Inferior parietal cortex (tissue), 1 donor: ENCODE measurements at regions not wholly inside any gene's neighbourhood (a gene's known extent, or its start where the extent isn't known, plus 50 kb on each side); places are given as distances from the start of the nearest gene placed in this dataset.
A peak's percentile ranks its signal among the peaks of the same experiment; 100 is the strongest.
"Not testable (repeated sequence)": the region's sequence is repeated elsewhere in the genome, so short reads cannot be mapped to it uniquely, and the experiment has no call there.

Experiments
- DNase-seq: peaks from one replicate; pipeline ENCODE4 v3.0.0-alpha.2; 2016; ENCODE audit errors: extremely low spot score

DNA sequence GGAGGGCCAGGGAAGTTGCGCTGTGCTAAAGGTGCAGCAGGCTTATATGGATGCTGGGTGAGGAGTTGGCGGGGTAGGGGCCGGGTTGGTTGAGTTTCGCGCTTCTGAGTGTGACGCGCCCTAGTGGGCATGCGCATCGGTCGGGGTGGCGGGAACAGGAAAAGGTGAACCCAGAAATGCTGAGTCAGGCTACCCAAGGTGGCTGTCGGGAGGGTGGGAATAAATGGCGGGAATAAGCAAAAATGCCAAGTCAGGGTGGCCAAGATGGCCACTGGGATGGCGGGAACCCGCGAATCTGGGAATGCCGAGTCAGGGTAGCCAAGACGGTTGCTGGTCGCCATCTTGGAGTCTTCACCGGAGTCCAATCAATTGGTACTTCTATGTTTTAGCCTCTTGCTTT is 580.0 kb downstream of the SUCLG1 start:
- no peak for DNase-seq

DNA sequence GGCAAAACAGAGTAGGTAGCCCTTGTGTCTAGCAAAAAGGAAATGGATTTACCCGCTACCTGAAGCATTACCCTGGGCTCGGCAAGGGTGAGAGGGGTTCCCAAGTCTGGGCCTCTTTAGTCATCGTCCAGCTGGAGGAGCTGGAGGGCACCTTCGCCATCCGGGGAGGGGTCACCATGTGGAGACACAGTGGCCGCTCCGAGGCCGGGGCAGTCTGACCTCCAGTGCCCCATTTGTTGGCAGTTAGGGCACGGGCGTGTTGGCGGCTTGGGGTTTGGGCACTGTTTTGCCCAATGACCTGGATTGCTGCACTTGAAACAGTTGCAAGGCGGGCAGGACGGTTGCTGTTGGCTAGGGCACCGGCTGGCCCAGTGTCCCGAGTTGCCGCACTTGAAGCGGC is 581.8 kb downstream of the SUCLG1 start:
- not testable (repeated sequence) for DNase-seq

DNA sequence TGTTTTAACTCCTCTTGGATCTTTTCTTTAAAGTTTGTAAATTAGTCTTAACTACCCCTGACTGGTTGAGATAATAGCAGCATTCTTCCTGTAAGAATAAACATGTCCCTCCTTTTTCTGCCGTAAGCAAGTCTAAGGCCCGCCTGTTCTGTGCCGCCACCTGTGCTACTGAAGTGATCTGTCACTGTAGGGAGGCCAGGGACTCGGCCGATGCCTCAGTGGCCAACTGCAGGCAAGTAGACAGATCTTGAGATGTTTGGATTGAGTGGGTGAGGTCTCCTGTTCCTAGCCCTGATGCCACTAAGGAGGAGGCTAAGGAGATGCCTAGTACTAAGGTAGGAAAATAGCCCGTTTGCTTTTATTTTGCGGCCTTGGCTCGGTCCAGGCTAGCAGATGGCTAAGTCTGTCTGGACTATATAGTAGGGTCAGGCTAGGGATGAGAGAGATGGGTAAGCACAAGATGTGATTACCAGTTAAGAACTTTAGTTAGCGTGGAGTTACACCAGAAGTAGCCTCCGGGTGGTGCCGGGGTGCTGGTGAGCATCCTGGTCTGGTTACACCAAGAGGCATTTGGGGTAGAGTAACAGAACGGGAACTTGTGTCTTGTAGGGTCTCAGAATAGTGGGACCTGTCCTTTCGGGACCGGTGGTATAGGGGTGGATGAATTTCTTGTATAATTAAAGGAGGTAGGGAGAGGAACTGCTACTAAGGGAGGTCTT is 584.2 kb downstream of the SUCLG1 start:
- DNase-seq, result no peak

DNA sequence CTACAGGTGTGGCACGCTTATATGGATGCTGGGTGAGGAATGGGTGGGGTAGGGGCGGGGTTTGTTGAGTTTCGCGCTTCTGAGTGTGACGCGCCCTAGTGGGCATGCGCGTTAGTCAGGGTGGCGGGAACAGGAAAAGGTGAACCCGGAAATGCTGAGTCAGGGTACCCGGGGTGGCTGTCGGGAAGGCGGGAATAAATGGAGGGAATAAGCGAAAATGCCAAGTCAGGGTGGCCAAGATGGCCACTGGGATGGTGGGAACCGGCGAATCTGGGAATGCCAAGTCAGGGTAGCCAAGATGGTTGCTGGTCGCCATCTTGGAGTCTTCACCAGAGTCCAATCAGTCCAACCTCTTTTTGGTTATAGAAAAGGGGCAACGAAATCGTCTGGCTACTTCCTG is 585.0 kb downstream of the SUCLG1 start:
- no peak for DNase-seq

- no peak for DNase-seq
Measured at GRCh38 chr2:83873110-83873509, 586.0 kb downstream of the SUCLG1 start.

DNA sequence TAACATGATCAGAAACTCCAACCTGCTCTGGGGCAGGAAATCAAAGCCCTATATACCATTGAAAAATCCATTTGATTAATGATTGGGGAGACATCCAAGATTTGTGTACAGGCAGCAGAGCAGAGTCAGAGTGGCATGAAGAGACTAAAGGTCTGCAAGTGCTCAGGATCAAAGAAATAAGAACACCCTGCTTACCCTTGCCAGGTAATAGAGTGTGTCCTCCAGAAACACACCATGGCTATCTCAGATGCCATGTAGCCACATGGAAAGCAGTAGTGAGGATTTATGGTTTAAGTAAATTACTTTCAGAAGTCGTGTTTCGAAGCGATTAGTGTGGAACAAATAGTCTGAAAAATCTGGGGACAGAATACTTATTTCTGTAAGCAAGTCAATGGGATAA is 592.9 kb downstream of the SUCLG1 start:
- no peak for DNase-seq

DNA sequence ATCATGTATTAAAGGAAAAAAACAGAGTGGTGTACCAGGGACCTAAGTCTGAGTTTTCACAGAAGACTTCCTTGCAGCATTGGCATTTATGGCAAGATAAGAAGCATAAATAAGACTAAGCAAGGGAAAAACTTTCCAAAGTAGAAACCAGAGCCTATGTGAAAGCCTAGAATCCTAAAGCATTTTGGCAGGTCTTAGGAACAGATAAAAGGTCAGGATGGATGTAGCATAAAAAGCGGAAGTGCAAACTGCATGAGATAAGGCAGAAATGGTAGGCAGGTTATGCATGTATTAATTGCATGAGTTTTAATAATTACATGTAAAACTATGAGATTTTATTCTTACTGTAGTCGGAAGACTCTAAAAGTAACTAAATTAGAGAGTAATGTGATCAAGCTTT is 596.5 kb downstream of the SUCLG1 start:
- no peak for DNase-seq

- DNase-seq, result no peak
Measured at GRCh38 chr2:83860320-83860719, 598.8 kb downstream of the SUCLG1 start.

GRCh38 chr2:83859553-83859952 is 599.5 kb downstream of the SUCLG1 start:
- DNase-seq, result no peak

DNA sequence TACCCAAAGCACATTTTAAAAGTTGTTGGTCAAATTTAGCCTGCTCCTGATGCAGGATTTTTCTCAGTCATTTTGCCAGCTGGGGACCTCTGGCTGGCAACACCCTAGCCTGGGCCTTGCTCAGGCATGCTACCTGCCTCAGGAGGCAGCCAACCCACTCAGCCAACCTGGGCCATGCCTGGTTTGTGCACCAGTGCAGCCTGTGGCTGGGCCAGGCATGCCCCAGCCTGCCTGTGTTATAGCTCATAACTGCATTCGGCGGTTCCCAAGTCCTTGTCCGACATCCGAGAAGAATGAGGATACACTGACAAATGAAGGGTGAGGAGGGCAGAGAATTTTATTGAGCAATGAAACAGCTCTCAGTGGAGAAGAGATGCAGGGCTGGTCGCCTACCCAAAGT is 608.0 kb downstream of the SUCLG1 start:
- DNase-seq, result no peak

- DNase-seq, result no peak
Measured at GRCh38 chr2:83850071-83850725, 608.9 kb downstream of the SUCLG1 start.

GRCh38 chr2:83844490-83844889 is 614.6 kb downstream of the SUCLG1 start:
- no peak for DNase-seq

DNA sequence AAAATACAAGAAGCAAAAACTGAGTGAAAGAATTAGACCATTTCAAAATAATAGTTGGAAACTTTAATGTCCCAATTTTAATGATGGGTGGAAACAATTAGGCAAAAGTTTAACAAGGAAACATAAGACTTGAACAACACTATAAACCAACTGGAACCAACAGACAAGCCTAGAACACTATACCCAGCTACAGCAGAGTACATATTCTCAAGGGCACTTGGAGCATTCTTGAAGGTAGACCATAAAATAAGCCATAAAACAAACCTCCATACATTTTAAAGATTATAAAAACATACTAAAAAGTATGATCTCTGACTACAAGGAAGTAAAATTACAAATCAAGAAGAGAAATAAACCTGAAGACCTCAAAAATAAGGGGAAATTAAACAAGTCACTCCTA is 616.7 kb downstream of the SUCLG1 start:
- DNase-seq, result no peak

DNA sequence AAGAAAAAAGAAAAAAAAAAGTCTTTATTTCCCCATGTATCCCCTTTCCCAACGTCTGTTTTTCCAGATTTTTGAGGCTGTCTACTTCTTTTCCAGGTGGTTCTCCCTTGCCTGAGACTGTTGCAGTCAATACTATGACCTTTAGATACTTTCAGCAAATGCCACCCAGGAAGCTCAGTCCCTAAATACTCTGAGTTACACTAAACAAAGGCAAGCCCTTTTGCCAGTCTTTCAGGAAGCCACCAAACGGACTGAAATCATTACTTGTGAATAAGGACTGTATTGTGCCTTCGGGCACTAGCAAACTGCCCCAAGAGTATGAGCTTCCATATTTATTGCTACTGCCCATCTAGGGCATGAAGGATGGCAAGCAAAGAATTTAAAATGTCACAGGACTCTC is 621.3 kb downstream of the SUCLG1 start:
- DNase-seq, result no peak

DNA sequence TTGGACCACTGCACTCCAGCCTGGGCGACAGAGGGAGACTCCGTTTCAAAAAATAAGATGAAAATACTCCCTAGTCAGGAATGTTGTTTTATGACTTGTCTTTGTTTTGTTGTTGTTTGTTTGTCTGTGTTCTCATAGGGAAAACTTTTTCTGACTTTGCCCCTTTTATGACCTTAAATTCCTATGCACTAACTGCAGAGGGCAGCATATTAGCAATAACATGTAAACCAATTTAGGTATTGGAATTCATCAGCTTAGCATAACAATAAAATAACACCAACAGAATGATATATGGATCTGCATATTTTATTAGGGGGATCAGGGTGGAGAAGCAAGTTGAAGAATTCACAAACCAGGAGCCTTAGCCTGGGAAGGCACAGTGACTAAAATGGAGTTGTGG is 631.5 kb downstream of the SUCLG1 start:
- no peak for DNase-seq

- DNase-seq, result no peak
Measured at GRCh38 chr2:83826577-83826976, 632.5 kb downstream of the SUCLG1 start.

DNA sequence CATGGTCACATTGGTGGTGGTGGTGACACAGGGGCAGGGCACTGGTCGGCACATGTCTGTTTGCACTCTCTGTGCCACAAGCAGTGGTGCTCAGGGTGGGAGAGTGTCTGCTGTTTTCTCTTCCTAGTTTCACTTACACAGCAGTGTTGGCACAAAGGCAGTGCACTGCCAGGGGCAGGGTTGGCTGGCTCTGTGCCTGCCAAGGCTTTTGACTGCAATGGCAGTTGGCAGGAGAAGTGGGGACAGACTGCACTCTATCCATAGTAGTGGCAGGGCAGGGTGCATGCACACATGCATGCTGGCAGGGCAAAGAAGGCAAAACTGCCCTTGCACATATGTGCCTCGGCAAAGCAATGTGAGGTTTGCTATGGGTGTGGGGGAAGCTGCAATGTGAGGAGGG is 635.9 kb downstream of the SUCLG1 start:
- DNase-seq, result no peak

GRCh38 chr2:83817511-83817910 is 641.6 kb downstream of the SUCLG1 start:
- DNase-seq, result peak; percentile 10

- no peak for DNase-seq
Measured at GRCh38 chr2:83808878-83809277, 650.2 kb downstream of the SUCLG1 start.

- DNase-seq, result no peak
Measured at GRCh38 chr2:83802604-83803003, 656.5 kb downstream of the SUCLG1 start.

DNA sequence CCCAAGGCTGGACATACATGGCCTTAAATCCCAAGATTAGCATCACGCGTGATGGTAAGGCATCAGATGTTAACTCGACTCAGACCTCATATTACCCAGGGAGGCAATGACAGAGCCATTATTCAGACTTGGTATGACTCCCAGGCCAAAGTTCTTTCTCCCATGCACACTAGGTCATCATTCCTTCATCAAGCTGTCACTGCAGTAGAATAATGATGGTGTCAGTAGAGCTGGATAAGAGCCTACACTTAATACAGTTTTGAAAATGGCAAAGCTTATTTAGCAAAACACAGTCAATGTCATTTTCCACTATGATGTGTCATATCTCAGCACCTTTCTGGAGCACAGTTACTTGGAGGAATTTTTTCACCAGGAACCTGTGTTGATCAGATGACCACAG is 663.3 kb downstream of the SUCLG1 start:
- DNase-seq, result no peak

DNA sequence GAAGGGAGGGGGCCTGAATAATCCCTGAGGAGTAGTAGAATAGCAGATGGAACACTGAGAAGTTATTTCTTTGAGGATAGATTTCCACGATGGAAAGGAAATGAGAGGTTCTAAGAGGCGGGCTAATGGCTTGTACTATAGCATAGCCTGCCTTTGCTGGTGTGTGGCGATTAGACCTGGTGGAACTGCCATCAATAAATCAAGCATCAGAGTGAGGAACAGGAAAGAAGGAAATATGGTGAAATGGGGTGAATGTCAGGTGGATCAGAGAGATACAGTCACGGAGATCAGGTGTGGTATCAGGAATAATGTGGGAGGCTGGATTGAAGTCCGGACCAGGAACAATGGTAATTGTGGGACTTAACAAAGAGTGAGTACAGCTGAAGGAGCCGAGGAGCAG is 668.6 kb downstream of the SUCLG1 start:
- not testable (repeated sequence) for DNase-seq

- not testable (repeated sequence) for DNase-seq
Measured at GRCh38 chr2:83789674-83790073, 669.4 kb downstream of the SUCLG1 start.
